ENCODE measurements at regions not wholly inside any gene's neighbourhood (a gene's known extent, or its start where the extent isn't known, plus 50 kb on each side); places are given as distances from the start of the nearest gene placed in this dataset.
"Not testable (repeated sequence)": the region's sequence is repeated elsewhere in the genome, so short reads cannot be mapped to it uniquely, and the experiment has no call there.

DNA sequence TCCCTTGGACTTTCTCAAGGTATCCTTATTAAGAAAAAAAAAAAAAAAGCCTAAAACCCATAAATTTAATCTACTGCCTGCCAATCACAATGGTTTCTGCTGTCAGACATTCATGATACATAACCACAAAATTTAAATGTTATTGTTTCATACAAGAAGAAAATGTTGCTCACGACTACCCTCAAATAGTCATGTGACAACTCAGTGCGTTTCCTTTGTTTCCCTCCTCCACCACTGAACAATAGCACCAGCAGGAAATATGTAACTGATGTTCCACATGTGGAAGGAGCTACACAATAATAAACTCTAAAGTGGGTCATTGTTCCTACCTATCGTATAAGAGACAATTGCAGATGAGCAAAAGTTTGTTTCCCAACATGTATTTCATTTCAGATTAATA lies 244.1 kb upstream of the EDNRA start:
- Histone ChIP-seq H3K27me3 (no peaks in the 10 kb centered on the region), H3K4me3 (no peak overlapping the region), H3K9me3 (no peaks in the 10 kb centered on the region), H3K36me3 (no peaks in the 10 kb centered on the region), H3K27ac (no peak overlapping the region), H3K4me1 (no peaks in the 10 kb centered on the region)
- no peak for ATAC-seq
- WGBS, 2 donors (ENCODE audit: low coverage in 1 of 2), result 65 to 73% methylated on average over 3 of the region's 3 CpGs
- TF ChIP-seq POLR2AphosphoS5 (IDR thresholded peaks at IDR 0.05), result no peak
- TF ChIP-seq, protein P1, sequence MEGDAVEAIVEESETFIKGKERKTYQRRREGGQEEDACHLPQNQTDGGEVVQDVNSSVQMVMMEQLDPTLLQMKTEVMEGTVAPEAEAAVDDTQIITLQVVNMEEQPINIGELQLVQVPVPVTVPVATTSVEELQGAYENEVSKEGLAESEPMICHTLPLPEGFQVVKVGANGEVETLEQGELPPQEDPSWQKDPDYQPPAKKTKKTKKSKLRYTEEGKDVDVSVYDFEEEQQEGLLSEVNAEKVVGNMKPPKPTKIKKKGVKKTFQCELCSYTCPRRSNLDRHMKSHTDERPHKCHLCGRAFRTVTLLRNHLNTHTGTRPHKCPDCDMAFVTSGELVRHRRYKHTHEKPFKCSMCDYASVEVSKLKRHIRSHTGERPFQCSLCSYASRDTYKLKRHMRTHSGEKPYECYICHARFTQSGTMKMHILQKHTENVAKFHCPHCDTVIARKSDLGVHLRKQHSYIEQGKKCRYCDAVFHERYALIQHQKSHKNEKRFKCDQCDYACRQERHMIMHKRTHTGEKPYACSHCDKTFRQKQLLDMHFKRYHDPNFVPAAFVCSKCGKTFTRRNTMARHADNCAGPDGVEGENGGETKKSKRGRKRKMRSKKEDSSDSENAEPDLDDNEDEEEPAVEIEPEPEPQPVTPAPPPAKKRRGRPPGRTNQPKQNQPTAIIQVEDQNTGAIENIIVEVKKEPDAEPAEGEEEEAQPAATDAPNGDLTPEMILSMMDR (IDR thresholded peaks at IDR 0.05), result no peak
- no peak for TF ChIP-seq EP300 (IDR thresholded peaks at IDR 0.05)
- no peak for TF ChIP-seq POLR2A (IDR thresholded peaks at IDR 0.05)

GRCh38 chr4:147244786-147245185 lies 236.1 kb upstream of the EDNRA start:
- Histone ChIP-seq H3K27me3 (no peaks in the 10 kb centered on the region), H3K36me3 (no peaks in the 10 kb centered on the region), H3K4me3 (no peak overlapping the region), H3K9me3 (no peaks in the 10 kb centered on the region), H3K27ac (no peak overlapping the region), H3K4me1 (no peaks in the 10 kb centered on the region)
- 0% methylated on average over 1 of the region's 1 CpG for WGBS, 2 donors (ENCODE audit: low coverage in 1 of 2)
- ATAC-seq, result no peak
- TF ChIP-seq POLR2A (IDR thresholded peaks at IDR 0.05), result no peak
- no peak for TF ChIP-seq POLR2AphosphoS5 (IDR thresholded peaks at IDR 0.05)
- no peak for TF ChIP-seq EP300 (IDR thresholded peaks at IDR 0.05)
- TF ChIP-seq, protein P1 (IDR thresholded peaks at IDR 0.05), result no peak

- H3K36me3 ChIP-seq, result no peaks in the 10 kb centered on the region
- H3K27ac ChIP-seq, result no peak overlapping the region
- 100% methylated on average over 1 of the region's 1 CpG; no CpG with 5 or more reads in 1 of the 2 donors for WGBS, 2 donors (ENCODE audit: low coverage in 1 of 2)
- no peaks in the 10 kb centered on the region for H3K4me1 ChIP-seq
- TF ChIP-seq EP300 (IDR thresholded peaks at IDR 0.05) (no peak), POLR2AphosphoS5 (IDR thresholded peaks at IDR 0.05) (no peak), POLR2A (IDR thresholded peaks at IDR 0.05) (no peak)
- TF ChIP-seq, protein P1 (IDR thresholded peaks at IDR 0.05), result no peak
- H3K9me3 ChIP-seq, result no peaks in the 10 kb centered on the region
- no peaks in the 10 kb centered on the region for H3K27me3 ChIP-seq
- no peak for ATAC-seq
- H3K4me3 ChIP-seq, result no peak overlapping the region
These were observed 234.8 kb upstream of the EDNRA start for GRCh38 chr4:147246096-147246495.

- no CpG with 5 or more reads among the region's 2 CpGs for WGBS, 2 donors (ENCODE audit: low coverage in 1 of 2)
- not testable (repeated sequence) for H3K27ac ChIP-seq, H3K4me1 ChIP-seq, H3K9me3 ChIP-seq, H3K27me3 ChIP-seq, H3K36me3 ChIP-seq, H3K4me3 ChIP-seq, ATAC-seq
These were observed 234.4 kb upstream of the EDNRA start for GRCh38 chr4:147246528-147246927.

DNA sequence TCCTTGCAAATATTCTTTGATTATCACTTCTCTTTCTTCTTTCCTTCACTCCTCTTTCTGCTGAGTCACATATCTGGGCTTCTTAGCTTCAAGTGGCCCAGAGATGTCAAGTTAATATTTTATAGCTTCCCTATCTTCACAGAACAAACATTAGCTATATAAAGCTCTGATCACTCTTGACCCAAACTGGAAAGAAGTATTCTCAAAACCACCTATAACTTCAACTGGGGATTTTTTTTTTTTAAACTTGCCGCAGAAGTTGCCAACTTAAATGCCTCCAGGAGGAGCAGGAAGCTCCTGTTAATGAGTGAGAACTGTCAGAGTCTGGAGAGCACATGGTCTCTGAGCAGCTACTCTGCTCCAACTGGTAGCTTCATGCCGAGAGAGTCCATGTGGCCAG lies 233.3 kb upstream of the EDNRA start:
- no peak for ATAC-seq

More for the DNA sequence above, 233.3 kb upstream of the EDNRA start:
- no peak overlapping the region for H3K27ac ChIP-seq
- H3K4me1 ChIP-seq, result no peaks in the 10 kb centered on the region
- H3K4me3 ChIP-seq, result no peak overlapping the region
- H3K27me3 ChIP-seq, result no peaks in the 10 kb centered on the region
- H3K9me3 ChIP-seq, result no peaks in the 10 kb centered on the region
- no peaks in the 10 kb centered on the region for H3K36me3 ChIP-seq
- TF ChIP-seq POLR2A (IDR thresholded peaks at IDR 0.05), result no peak
- no peak for TF ChIP-seq POLR2AphosphoS5 (IDR thresholded peaks at IDR 0.05)
- no peak for TF ChIP-seq EP300 (IDR thresholded peaks at IDR 0.05)
- TF ChIP-seq, protein P1 (IDR thresholded peaks at IDR 0.05), result no peak
- WGBS, 2 donors (ENCODE audit: low coverage in 1 of 2), result 86 to 88% methylated on average over 1 of the region's 2 CpGs
